A549 (cell line): ENCODE measurements at regions not wholly inside any gene's neighbourhood (a gene's known extent, or its start where the extent isn't known, plus 50 kb on each side); places are given as distances from the start of the nearest gene placed in this dataset.

ENCODE experiments used
- CTCF ChIP-seq: fragments of >200 bp; sonication (Bioruptor Twin); formaldehyde crosslinking; IDR thresholded peaks from 3 replicates; pipeline ENCODE4 v1.5.1; 2016
- HDAC2 ChIP-seq: fragments of 200-600 bp; sonication (generic); IDR thresholded peaks from 2 replicates; pipeline ENCODE4 v1.6.1; 2016
- JUNB ChIP-seq: fragments of >200 bp; sonication (Bioruptor Twin); formaldehyde crosslinking; IDR thresholded peaks from 2 replicates; pipeline ENCODE4 v1.6.1; 2016
- PBX3 ChIP-seq: IDR thresholded peaks from 2 replicates; pipeline ENCODE4 v1.6.1; 2012
- PHF8 ChIP-seq: fragments of 200-600 bp; sonication (generic); IDR thresholded peaks from 2 replicates; pipeline ENCODE4 v1.6.1; 2016; ENCODE audit warnings: low read depth, mild to moderate bottlenecking, antibody characterized with exemption, moderate library complexity, borderline replicate concordance
- REST ChIP-seq: fragments of 200-600 bp; sonication (generic); IDR thresholded peaks from 2 replicates; pipeline ENCODE4 v1.6.1; 2016; ENCODE audit warnings: antibody characterized with exemption, mild to moderate bottlenecking, moderate library complexity
- SMC3 ChIP-seq: fragments of >200 bp; sonication (Bioruptor Twin); formaldehyde crosslinking; IDR thresholded peaks from 3 replicates; pipeline ENCODE4 v1.6.1; 2018; ENCODE audit warnings: inconsistent platforms

GRCh38 chr5:173741729-173742431 is 125.4 kb upstream of the BOD1 start:
- no peak for TF ChIP-seq SMC3
- no peak for TF ChIP-seq JUNB
- no peak for TF ChIP-seq CTCF
- TF ChIP-seq PHF8 = no peak
- TF ChIP-seq HDAC2 = no peak
- TF ChIP-seq REST = no peak
- no peak for TF ChIP-seq PBX3
